Ishikawa (cell line): ENCODE measurements at regions not wholly inside any gene's neighbourhood (a gene's known extent, or its start where the extent isn't known, plus 50 kb on each side); places are given as distances from the start of the nearest gene placed in this dataset.

Source experiments
- CEBPB ChIP-seq: IDR thresholded peaks from 2 replicates; pipeline ENCODE4 v1.6.1; 2012
- CREB1 ChIP-seq: IDR thresholded peaks from 2 replicates; pipeline ENCODE4 v1.6.1; 2012; ENCODE audit warnings: low read depth
- EGR1 ChIP-seq: IDR thresholded peaks from 2 replicates; pipeline ENCODE4 v1.6.1; 2012
- EP300 ChIP-seq: IDR thresholded peaks from 2 replicates; pipeline ENCODE4 v1.6.1; 2012; ENCODE audit warnings: borderline replicate concordance
- FOXM1 ChIP-seq: IDR thresholded peaks from 2 replicates; pipeline ENCODE4 v1.6.1; 2012; ENCODE audit warnings: low read depth, borderline replicate concordance
- MAX ChIP-seq: IDR thresholded peaks from 2 replicates; pipeline ENCODE4 v1.6.1; 2012
- NFIC ChIP-seq: IDR thresholded peaks from 2 replicates; pipeline ENCODE4 v1.6.1; 2012
- RAD21 ChIP-seq: IDR thresholded peaks from 2 replicates; pipeline ENCODE4 v1.6.1; 2012; ENCODE audit warnings: low read depth
- REST ChIP-seq: IDR thresholded peaks from 2 replicates; pipeline ENCODE4 v1.6.1; 2012; ENCODE audit warnings: low read depth, mild to moderate bottlenecking
- TAF1 ChIP-seq: IDR thresholded peaks from 2 replicates; pipeline ENCODE4 v1.6.1; 2012; ENCODE audit warnings: low read depth, mild to moderate bottlenecking
- TCF12 ChIP-seq: IDR thresholded peaks from 2 replicates; pipeline ENCODE4 v1.6.1; 2012; ENCODE audit warnings: low read depth
- TEAD4 ChIP-seq: IDR thresholded peaks from 2 replicates; pipeline ENCODE4 v1.6.1; 2012
- USF1 ChIP-seq: IDR thresholded peaks from 2 replicates; pipeline ENCODE4 v1.6.1; 2012
- YY1 ChIP-seq: IDR thresholded peaks from 2 replicates; pipeline ENCODE4 v1.6.1; 2012; ENCODE audit warnings: low read depth
- ZBTB7A ChIP-seq: IDR thresholded peaks from 2 replicates; pipeline ENCODE4 v1.6.1; 2012; ENCODE audit warnings: low read depth

GRCh38 chr11:119847853-119848252 is 118.9 kb upstream of the NECTIN1 start:
- TF ChIP-seq TEAD4 (no peak), CREB1 (no peak), FOXM1 (no peak), EGR1 (no peak), REST (no peak), TAF1 (no peak), USF1 (no peak), YY1 (no peak), CEBPB (no peak), EP300 (no peak), ZBTB7A (no peak)

- TF ChIP-seq MAX (no peak), CEBPB (no peak), RAD21 (no peak), TCF12 (no peak), TAF1 (no peak), ZBTB7A (no peak), REST (no peak)
Observed at GRCh38 chr11:119846374-119846773, 117.4 kb upstream of the NECTIN1 start.

- TF ChIP-seq FOXM1, result no peak
- TF ChIP-seq RAD21, result no peak
- no peak for TF ChIP-seq REST
Observed at GRCh38 chr11:119845756-119846155, 116.8 kb upstream of the NECTIN1 start.

- no peak for TF ChIP-seq TEAD4
- no peak for TF ChIP-seq CEBPB
- no peak for TF ChIP-seq MAX
Observed at GRCh38 chr11:119845305-119845704, 116.3 kb upstream of the NECTIN1 start.

GRCh38 chr11:119844808-119845207 is 115.8 kb upstream of the NECTIN1 start:
- no peak for TF ChIP-seq NFIC
- TF ChIP-seq REST, result no peak
- TF ChIP-seq CREB1, result no peak
- TF ChIP-seq CEBPB, result no peak
- TF ChIP-seq YY1, result no peak
- no peak for TF ChIP-seq EP300
- TF ChIP-seq TEAD4, result no peak
- no peak for TF ChIP-seq RAD21
